Chondrocyte (in vitro differentiated cells): ENCODE measurements at regions not wholly inside any gene's neighbourhood (a gene's known extent, or its start where the extent isn't known, plus 50 kb on each side); places are given as distances from the start of the nearest gene placed in this dataset.
"Not testable (repeated sequence)": the region's sequence is repeated elsewhere in the genome, so short reads cannot be mapped to it uniquely, and the experiment has no call there.

Experiments used
- DNase-seq: peaks from one replicate; pipeline ENCODE4 v3.0.0; 2021; ENCODE audit warnings: mixed read lengths, low spot score
- H3K27ac Mint-ChIP-seq: one replicate; pipeline ENCODE4 v1.8.0; 2021; ENCODE audit warnings: mild to moderate bottlenecking, moderate library complexity, mixed read lengths; ENCODE audit not compliant: unreplicated experiment
- H3K27me3 Mint-ChIP-seq: 2 replicates; pipeline ENCODE4 v1.8.0; 2021; ENCODE audit warnings: low read depth, mixed read lengths
- H3K36me3 Mint-ChIP-seq: 2 replicates; pipeline ENCODE4 v1.8.0; 2021; ENCODE audit warnings: low read depth, mixed read lengths
- H3K4me1 Mint-ChIP-seq: 2 replicates; pipeline ENCODE4 v1.8.0; 2021; ENCODE audit warnings: low read depth, mild to moderate bottlenecking, mixed read lengths
- H3K4me3 Mint-ChIP-seq: one replicate; pipeline ENCODE4 v1.8.0; 2021; ENCODE audit warnings: mild to moderate bottlenecking, moderate library complexity, mixed read lengths; ENCODE audit not compliant: unreplicated experiment
- H3K9me3 Mint-ChIP-seq: 2 replicates; pipeline ENCODE4 v1.8.0; 2021; ENCODE audit warnings: low read depth, mixed read lengths
- CTCF ChIP-seq: fragments of 200-600 bp; sonication (generic); IDR thresholded peaks from 2 replicates; pipeline ENCODE4 v1.5.0; 2021; ENCODE audit warnings: antibody characterized with exemption, mild to moderate bottlenecking, moderate library complexity

DNA sequence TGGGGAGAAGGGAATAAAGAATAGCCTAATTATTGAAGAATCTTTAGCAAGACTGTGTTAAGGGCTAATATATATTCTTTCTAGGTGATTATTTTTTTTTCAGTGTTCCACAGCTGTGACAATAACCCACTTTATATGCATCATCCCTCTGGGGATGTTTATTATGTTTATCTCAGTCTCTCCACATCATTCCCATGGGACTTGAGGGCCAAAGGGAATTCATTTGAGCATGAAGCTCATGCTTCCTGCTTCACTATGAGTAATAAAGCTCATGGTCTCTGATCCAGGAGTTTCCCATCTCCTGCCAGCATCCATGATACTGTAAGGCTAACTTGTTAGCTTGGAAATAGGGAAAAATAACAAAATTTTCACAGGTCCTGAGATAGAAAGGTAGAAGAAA is 1888.4 kb downstream of the LRRC4C start:
- Mint-ChIP-seq H3K4me1 (no peaks in the 10 kb centered on the region), H3K27ac (no peak overlapping the region), H3K27me3 (no peaks in the 10 kb centered on the region), H3K4me3 (no peak overlapping the region), H3K9me3 (peaks cover 5% of the 10 kb centered on the region), H3K36me3 (no peaks in the 10 kb centered on the region)
- DNase-seq: no peak
- TF ChIP-seq CTCF: no peak

DNA sequence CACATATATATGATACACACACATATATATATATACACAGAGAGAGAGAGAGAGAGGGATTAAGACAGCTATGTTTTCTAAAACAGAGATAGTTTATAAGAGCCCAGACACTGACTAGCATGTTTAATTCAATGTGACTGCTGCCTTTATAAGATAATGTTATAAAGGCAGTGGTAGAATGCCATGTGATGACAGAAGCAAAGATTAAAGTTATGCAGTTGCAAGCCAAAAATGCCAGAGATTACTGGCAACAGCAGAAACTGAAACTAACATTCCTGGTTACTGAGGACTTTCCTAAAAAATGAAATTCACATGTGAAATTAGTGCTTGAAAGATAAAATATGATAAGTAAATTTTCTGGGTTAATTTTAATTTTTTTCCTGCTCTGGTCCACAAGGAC is 1888.9 kb downstream of the LRRC4C start:
- TF ChIP-seq CTCF: no peak
- Mint-ChIP-seq H3K27ac (no peak overlapping the region), H3K4me1 (no peaks in the 10 kb centered on the region), H3K9me3 (peaks cover 6% of the 10 kb centered on the region), H3K36me3 (no peaks in the 10 kb centered on the region), H3K4me3 (no peak overlapping the region), H3K27me3 (no peaks in the 10 kb centered on the region)
- no peak for DNase-seq

GRCh38 chr11:39569789-39570188 is 1889.7 kb downstream of the LRRC4C start:
- H3K27ac Mint-ChIP-seq: no peak overlapping the region
- no peak for TF ChIP-seq CTCF
- DNase-seq: no peak
- H3K36me3 Mint-ChIP-seq: no peaks in the 10 kb centered on the region
- no peaks in the 10 kb centered on the region for H3K27me3 Mint-ChIP-seq
- H3K4me1 Mint-ChIP-seq: no peaks in the 10 kb centered on the region
- H3K9me3 Mint-ChIP-seq: peaks cover 14% of the 10 kb centered on the region
- no peak overlapping the region for H3K4me3 Mint-ChIP-seq

DNA sequence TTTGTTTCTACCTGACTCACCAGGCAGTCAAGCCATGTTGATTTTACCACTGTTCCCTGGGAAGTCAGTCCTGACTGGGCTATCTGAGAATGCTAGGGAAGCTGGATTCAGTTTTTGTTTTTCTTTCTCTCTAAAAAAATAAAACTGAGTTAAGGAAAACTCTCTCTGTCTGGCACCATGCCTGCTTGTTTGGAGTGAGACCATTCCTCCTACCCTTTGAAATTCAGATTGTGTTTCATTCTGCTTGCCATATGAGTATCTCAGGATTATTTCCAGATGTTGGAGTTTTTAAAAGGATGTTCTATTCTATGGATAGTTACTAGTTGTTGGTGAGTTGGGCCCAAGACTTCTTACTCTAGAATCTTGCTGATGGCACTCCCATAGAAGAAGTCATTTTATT is 1917.0 kb downstream of the LRRC4C start:
- H3K4me1 Mint-ChIP-seq: no peaks in the 10 kb centered on the region
- no peak overlapping the region for H3K4me3 Mint-ChIP-seq
- no peak overlapping the region for H3K27ac Mint-ChIP-seq
- TF ChIP-seq CTCF: no peak
- H3K36me3 Mint-ChIP-seq: no peaks in the 10 kb centered on the region
- no peaks in the 10 kb centered on the region for H3K27me3 Mint-ChIP-seq
- no peak for DNase-seq
- H3K9me3 Mint-ChIP-seq: peaks cover 29% of the 10 kb centered on the region

DNA sequence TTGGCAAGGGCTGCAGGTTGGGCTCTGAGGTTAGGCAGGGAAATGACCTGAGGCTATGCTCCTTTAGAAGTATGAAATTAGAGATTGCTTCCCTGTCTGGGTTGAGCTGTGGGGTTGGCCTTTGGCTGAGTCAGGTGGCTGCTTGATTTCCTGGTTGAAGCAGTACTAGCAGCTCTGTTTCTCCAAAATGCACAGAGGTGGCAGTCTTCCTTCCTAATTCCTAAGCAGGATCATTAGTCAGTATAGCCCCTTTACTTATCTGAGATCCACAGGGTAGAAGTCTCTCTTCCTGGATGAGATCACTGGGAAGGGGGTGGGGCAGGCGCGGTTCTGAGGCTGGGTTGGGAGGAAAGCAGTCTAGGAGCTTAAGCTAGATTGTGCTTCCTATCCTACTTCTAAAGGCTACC is 1917.5 kb downstream of the LRRC4C start:
- Mint-ChIP-seq H3K27ac (no peak overlapping the region), H3K36me3 (no peaks in the 10 kb centered on the region), H3K4me1 (no peaks in the 10 kb centered on the region), H3K9me3 (peaks cover 32% of the 10 kb centered on the region), H3K27me3 (no peaks in the 10 kb centered on the region), H3K4me3 (no peak overlapping the region)
- TF ChIP-seq CTCF: no peak
- DNase-seq: no peak

DNA sequence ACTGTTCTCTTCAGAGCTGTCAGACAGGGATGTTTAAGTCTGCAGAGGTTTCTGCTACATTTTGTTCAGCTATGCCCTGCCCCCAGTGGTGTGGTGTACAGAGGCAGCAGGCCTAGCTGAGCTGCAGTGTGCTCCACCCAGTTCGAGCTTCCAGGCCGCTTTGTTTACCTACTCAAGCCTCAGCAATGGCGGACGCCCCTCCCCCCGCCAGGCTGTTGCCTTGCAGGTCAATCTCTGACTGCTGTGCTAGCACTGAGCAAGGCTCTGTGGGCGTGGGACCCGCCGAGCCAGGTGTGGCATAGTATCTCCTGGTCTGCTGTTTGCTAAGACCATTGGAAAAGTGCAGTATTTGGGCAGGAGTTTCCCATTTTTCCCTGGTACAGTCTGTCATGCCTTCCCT is 1923.1 kb downstream of the LRRC4C start:
- peaks cover 47% of the 10 kb centered on the region for H3K9me3 Mint-ChIP-seq
- H3K4me3 Mint-ChIP-seq, H3K36me3 Mint-ChIP-seq, H3K27ac Mint-ChIP-seq, H3K27me3 Mint-ChIP-seq, H3K4me1 Mint-ChIP-seq: not testable (repeated sequence)
- DNase-seq: peak; percentile 82
